GM23338 (cell line): ENCODE measurements at regions not wholly inside any gene's neighbourhood (a gene's known extent, or its start where the extent isn't known, plus 50 kb on each side); places are given as distances from the start of the nearest gene placed in this dataset.

Experiments
- ATAC-seq: fragments of 200-7000 bp; cut with Tn5 transposase; 3 replicates; pipeline ENCODE4 v1.9.1; 2020
- DNase-seq: peaks from one replicate; pipeline ENCODE4 v3.0.0-alpha.2; 2015; ENCODE audit warnings: low spot score
- H2AFZ ChIP-seq: fragments of 200-600 bp; sonication (generic); 2 replicates; pipeline ENCODE4 v1.8.0; 2016; ENCODE audit warnings: antibody characterized with exemption, mild to moderate bottlenecking, moderate library complexity
- H3F3A ChIP-seq: fragments of 200-600 bp; sonication (generic); replicated peaks from 2 replicates; pipeline ENCODE4 v1.8.0; 2017; ENCODE audit warnings: antibody characterized with exemption, mixed run types, low read depth
- H3K27ac ChIP-seq: fragments of 200-600 bp; sonication (generic); 2 replicates; pipeline ENCODE4 v1.6.1; 2016; ENCODE audit warnings: low read depth
- H3K27me3 ChIP-seq: fragments of 200-600 bp; sonication (generic); 2 replicates; pipeline ENCODE4 v1.8.0; 2016; ENCODE audit warnings: mild to moderate bottlenecking, mixed run types, moderate library complexity; ENCODE audit not compliant: insufficient read depth
- H3K36me3 ChIP-seq: fragments of 200-600 bp; sonication (generic); 2 replicates; pipeline ENCODE4 v1.8.0; 2016; ENCODE audit warnings: mild to moderate bottlenecking; ENCODE audit not compliant: insufficient read depth
- H3K4me1 ChIP-seq: fragments of 200-600 bp; sonication (generic); 2 replicates; pipeline ENCODE4 v1.8.0; 2016; ENCODE audit warnings: mild to moderate bottlenecking, moderate library complexity; ENCODE audit not compliant: insufficient read depth
- H3K4me2 ChIP-seq: fragments of 200-600 bp; sonication (generic); 2 replicates; pipeline ENCODE4 v1.7.1; 2017; ENCODE audit warnings: mixed run types
- H3K4me3 ChIP-seq: fragments of 200-600 bp; sonication (generic); 2 replicates; pipeline ENCODE4 v1.6.1; 2016; ENCODE audit warnings: mixed run types
- H3K79me2 ChIP-seq: fragments of 200-600 bp; sonication (generic); replicated peaks from 2 replicates; pipeline ENCODE4 v1.8.0; 2017; ENCODE audit warnings: mild to moderate bottlenecking; ENCODE audit not compliant: insufficient read depth
- H3K9me2 ChIP-seq: fragments of 200-600 bp; sonication (generic); 2 replicates; pipeline ENCODE4 v1.8.0; 2017; ENCODE audit not compliant: insufficient read depth
- H4K20me1 ChIP-seq: fragments of 200-600 bp; sonication (generic); replicated peaks from 2 replicates; pipeline ENCODE4 v1.8.0; 2017; ENCODE audit warnings: mild to moderate bottlenecking; ENCODE audit not compliant: insufficient read depth
- H3K27ac Mint-ChIP-seq: 2 replicates; pipeline ENCODE4 v1.8.0; 2020; ENCODE audit warnings: inconsistent platforms, mild to moderate bottlenecking, moderate library complexity, mixed read lengths
- H3K27me3 Mint-ChIP-seq: 3 replicates; pipeline ENCODE4 v1.8.0; 2022; ENCODE audit warnings: low read depth, mild to moderate bottlenecking, moderate library complexity, mixed read lengths, inconsistent platforms; ENCODE audit not compliant: insufficient read depth, poor library complexity
- H3K36me3 Mint-ChIP-seq: 3 replicates; pipeline ENCODE4 v1.8.0; 2021; ENCODE audit warnings: low read depth, mild to moderate bottlenecking, inconsistent platforms, moderate library complexity, mixed read lengths
- H3K4me1 Mint-ChIP-seq: 3 replicates; pipeline ENCODE4 v1.8.0; 2020; ENCODE audit warnings: mild to moderate bottlenecking, inconsistent platforms, mixed read lengths
- H3K4me3 Mint-ChIP-seq: 3 replicates; pipeline ENCODE4 v1.8.0; 2021; ENCODE audit warnings: moderate library complexity, mild to moderate bottlenecking, inconsistent platforms, mixed read lengths
- H3K9me3 Mint-ChIP-seq: 3 replicates; pipeline ENCODE4 v1.8.0; 2020; ENCODE audit warnings: moderate library complexity, mild to moderate bottlenecking, inconsistent platforms, mixed read lengths
- CREB1 ChIP-seq: fragments of 250-450 bp; sonication (Bioruptor Pico); IDR thresholded peaks from 2 replicates; pipeline ENCODE4 v1.5.0; 2020; ENCODE audit warnings: low read depth, mild to moderate bottlenecking, moderate library complexity
- ETS1 ChIP-seq: IDR thresholded peaks from 2 replicates; pipeline ENCODE4 v1.6.1; 2016; ENCODE audit warnings: antibody characterized with exemption
- EZH2 ChIP-seq: fragments of 200-600 bp; sonication (generic); IDR thresholded peaks from one replicate; pipeline ENCODE4 v1.8.0; 2017; ENCODE audit warnings: antibody characterized with exemption, mild to moderate bottlenecking, low read depth; ENCODE audit not compliant: unreplicated experiment
- POLR2AphosphoS5 ChIP-seq: IDR thresholded peaks from 2 replicates; pipeline ENCODE4 v1.6.1; 2016; ENCODE audit warnings: antibody characterized with exemption, low read depth
- ZNF114 ChIP-seq: fragments of 250-450 bp; sonication (Bioruptor Pico); IDR thresholded peaks from 2 replicates; pipeline ENCODE4 v1.5.0; 2020; ENCODE audit warnings: mild to moderate bottlenecking, moderate library complexity
- ZNF462 ChIP-seq: fragments of 250-450 bp; sonication (Bioruptor Pico); IDR thresholded peaks from 2 replicates; pipeline ENCODE4 v1.5.0; 2020; ENCODE audit warnings: mild to moderate bottlenecking, moderate library complexity

DNA sequence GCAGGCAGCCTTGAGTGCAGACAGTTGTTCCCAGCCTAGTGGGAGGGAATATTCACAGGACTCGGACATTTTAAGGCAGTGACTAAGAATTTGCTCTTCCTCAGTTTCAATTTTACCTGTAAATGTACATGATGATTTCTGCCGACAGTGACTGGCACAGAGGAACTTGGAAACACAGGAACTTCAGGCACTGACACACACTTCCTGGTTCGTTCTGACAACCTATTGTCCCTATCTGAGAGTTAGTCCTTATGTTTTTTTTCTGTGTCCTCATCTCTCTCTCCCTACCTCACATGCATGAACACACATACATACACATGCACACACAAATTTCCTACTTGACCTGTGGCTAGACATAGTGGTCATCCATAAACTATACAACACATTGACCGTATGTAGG lies 89.4 kb upstream of the CD180 start:
- Mint-ChIP-seq H3K36me3 (no peaks in the 10 kb centered on the region), H3K4me1 (peaks cover 3% of the 10 kb centered on the region; the same call in 1 of the 3 replicates), H3K27me3 (peaks cover 2% of the 10 kb centered on the region), H3K4me3 (no peak overlapping the region), H3K9me3 (no peaks in the 10 kb centered on the region), H3K27ac (no peak overlapping the region)
- Histone ChIP-seq H3K79me2 (no peaks in the 10 kb centered on the region), H3K4me3 (no peak overlapping the region), H4K20me1 (no peaks in the 10 kb centered on the region), H2AFZ (no peak overlapping the region), H3K4me2 (no peak overlapping the region), H3K36me3 (no peaks in the 10 kb centered on the region), H3K9me2 (peaks cover 13% of the 10 kb centered on the region), H3K27ac (no peak overlapping the region), H3K27me3 (no peaks in the 10 kb centered on the region), H3F3A (no peaks in the 10 kb centered on the region), H3K4me1 (peaks cover 7% of the 10 kb centered on the region; the same call in 1 of the 2 replicates)
- DNase-seq (no peak), ATAC-seq (no peak)
- TF ChIP-seq ZNF114 (CRISPR knock-in tag), result no peak
- no peak for TF ChIP-seq EZH2
- TF ChIP-seq CREB1 (CRISPR knock-in tag), result no peak
- TF ChIP-seq POLR2AphosphoS5, result no peak
- no peak for TF ChIP-seq ETS1
- TF ChIP-seq ZNF462 (CRISPR knock-in tag), result no peak
